Body of pancreas (tissue), 4 donors: ENCODE measurements at regions not wholly inside any gene's neighbourhood (a gene's known extent, or its start where the extent isn't known, plus 50 kb on each side); places are given as distances from the start of the nearest gene placed in this dataset.

Source experiments
- POLR2A ChIP-seq, 3 donors: fragments of 450-650 bp; IDR thresholded peaks; one replicate each; pipeline ENCODE4 v1.6.1; 2016; ENCODE audit warnings: antibody characterized with exemption in 3 of 3, mild to moderate bottlenecking in 2 of 3
- TF ChIP-seq, protein P1 (sequence below), 7 experiments: fragments of 450-650 bp in 4 of 7; fragments of 200-600 bp in 3 of 7; sonication (generic) in 3 of 7; IDR thresholded peaks; one replicate each; pipeline ENCODE4 v1.5.1; 2016 to 2019; ENCODE audit warnings: antibody characterized with exemption in 7 of 7

DNA sequence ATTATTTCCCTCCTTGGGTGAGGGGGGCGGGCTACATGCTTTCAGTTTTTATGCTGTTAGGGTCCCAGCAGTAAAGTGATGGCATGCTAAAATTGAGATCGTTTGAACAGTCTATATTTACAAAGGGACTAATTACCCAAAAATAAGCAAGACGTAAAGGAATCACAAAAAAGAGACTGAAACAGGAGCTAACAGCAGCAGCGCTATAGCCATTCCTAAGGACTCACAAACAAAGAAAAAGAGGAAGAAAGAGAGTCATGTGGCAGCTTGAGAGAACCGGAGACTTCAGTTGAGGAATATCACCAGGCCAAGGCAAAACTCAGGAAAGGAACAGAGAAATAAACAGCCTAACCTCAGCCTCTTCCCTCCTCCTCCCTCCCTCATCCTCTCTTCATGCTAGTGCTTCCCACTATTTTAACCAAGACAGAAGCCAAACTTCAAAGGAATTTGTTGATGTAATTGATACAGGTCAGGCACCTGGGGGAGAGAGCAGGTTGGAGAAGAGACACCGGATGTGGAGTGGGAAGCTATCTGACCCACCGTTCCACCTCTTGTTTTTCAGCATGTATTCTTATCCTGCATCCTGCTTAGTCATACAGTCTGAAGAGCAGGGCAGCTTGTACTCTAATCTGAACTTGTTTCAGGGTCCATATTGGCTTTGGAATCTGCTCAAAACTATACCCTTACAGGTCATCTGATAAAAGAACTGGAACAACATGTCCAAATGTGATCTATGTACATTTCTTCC lies 383.7 kb downstream of the NAF1 start:
- TF ChIP-seq, protein P1, sequence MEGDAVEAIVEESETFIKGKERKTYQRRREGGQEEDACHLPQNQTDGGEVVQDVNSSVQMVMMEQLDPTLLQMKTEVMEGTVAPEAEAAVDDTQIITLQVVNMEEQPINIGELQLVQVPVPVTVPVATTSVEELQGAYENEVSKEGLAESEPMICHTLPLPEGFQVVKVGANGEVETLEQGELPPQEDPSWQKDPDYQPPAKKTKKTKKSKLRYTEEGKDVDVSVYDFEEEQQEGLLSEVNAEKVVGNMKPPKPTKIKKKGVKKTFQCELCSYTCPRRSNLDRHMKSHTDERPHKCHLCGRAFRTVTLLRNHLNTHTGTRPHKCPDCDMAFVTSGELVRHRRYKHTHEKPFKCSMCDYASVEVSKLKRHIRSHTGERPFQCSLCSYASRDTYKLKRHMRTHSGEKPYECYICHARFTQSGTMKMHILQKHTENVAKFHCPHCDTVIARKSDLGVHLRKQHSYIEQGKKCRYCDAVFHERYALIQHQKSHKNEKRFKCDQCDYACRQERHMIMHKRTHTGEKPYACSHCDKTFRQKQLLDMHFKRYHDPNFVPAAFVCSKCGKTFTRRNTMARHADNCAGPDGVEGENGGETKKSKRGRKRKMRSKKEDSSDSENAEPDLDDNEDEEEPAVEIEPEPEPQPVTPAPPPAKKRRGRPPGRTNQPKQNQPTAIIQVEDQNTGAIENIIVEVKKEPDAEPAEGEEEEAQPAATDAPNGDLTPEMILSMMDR (IDR thresholded peaks at IDR 0.05): no peak
- TF ChIP-seq POLR2A (IDR thresholded peaks at IDR 0.05): no peak
